ENCODE measurements at regions not wholly inside any gene's neighbourhood (a gene's known extent, or its start where the extent isn't known, plus 50 kb on each side); places are given as distances from the start of the nearest gene placed in this dataset.

GRCh38 chr13:84445776-84446175 lies 563.5 kb upstream of the SLITRK1 start:
- TF ChIP-seq, protein P1, sequence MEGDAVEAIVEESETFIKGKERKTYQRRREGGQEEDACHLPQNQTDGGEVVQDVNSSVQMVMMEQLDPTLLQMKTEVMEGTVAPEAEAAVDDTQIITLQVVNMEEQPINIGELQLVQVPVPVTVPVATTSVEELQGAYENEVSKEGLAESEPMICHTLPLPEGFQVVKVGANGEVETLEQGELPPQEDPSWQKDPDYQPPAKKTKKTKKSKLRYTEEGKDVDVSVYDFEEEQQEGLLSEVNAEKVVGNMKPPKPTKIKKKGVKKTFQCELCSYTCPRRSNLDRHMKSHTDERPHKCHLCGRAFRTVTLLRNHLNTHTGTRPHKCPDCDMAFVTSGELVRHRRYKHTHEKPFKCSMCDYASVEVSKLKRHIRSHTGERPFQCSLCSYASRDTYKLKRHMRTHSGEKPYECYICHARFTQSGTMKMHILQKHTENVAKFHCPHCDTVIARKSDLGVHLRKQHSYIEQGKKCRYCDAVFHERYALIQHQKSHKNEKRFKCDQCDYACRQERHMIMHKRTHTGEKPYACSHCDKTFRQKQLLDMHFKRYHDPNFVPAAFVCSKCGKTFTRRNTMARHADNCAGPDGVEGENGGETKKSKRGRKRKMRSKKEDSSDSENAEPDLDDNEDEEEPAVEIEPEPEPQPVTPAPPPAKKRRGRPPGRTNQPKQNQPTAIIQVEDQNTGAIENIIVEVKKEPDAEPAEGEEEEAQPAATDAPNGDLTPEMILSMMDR (conservative IDR thresholded peaks at IDR 0.05; ENCODE audit: low read depth in 2 of 2) = no peak
- TF ChIP-seq, protein P2, sequence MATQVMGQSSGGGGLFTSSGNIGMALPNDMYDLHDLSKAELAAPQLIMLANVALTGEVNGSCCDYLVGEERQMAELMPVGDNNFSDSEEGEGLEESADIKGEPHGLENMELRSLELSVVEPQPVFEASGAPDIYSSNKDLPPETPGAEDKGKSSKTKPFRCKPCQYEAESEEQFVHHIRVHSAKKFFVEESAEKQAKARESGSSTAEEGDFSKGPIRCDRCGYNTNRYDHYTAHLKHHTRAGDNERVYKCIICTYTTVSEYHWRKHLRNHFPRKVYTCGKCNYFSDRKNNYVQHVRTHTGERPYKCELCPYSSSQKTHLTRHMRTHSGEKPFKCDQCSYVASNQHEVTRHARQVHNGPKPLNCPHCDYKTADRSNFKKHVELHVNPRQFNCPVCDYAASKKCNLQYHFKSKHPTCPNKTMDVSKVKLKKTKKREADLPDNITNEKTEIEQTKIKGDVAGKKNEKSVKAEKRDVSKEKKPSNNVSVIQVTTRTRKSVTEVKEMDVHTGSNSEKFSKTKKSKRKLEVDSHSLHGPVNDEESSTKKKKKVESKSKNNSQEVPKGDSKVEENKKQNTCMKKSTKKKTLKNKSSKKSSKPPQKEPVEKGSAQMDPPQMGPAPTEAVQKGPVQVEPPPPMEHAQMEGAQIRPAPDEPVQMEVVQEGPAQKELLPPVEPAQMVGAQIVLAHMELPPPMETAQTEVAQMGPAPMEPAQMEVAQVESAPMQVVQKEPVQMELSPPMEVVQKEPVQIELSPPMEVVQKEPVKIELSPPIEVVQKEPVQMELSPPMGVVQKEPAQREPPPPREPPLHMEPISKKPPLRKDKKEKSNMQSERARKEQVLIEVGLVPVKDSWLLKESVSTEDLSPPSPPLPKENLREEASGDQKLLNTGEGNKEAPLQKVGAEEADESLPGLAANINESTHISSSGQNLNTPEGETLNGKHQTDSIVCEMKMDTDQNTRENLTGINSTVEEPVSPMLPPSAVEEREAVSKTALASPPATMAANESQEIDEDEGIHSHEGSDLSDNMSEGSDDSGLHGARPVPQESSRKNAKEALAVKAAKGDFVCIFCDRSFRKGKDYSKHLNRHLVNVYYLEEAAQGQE (IDR thresholded peaks at IDR 0.05; ENCODE audit: unreplicated experiment) = no peak
- TF ChIP-seq POLR2AphosphoS5 (IDR thresholded peaks at IDR 0.05; ENCODE audit: low read depth) (no peak), ZNF114 (CRISPR knock-in tag; IDR thresholded peaks at IDR 0.05) (no peak), EZH2 (IDR thresholded peaks at IDR 0.05; ENCODE audit: low read depth, unreplicated experiment) (no peak), JUNB (IDR thresholded peaks at IDR 0.05; ENCODE audit: unreplicated experiment) (no peak), EZH2phosphoT487 (IDR thresholded peaks at IDR 0.05; ENCODE audit: unreplicated experiment) (no peak), CREB1 (CRISPR knock-in tag; IDR thresholded peaks at IDR 0.05; ENCODE audit: low read depth) (no peak)
